ENCODE measurements at regions not wholly inside any gene's neighbourhood (a gene's known extent, or its start where the extent isn't known, plus 50 kb on each side); places are given as distances from the start of the nearest gene placed in this dataset.

GRCh38 chr7:52450816-52451215 is 584.6 kb upstream of the POM121L12 start:
- Histone ChIP-seq H3K27me3 (ENCODE audit: control insufficient read depth, insufficient read depth, low read length) (no peaks in the 10 kb centered on the region), H4K20me1 (ENCODE audit: insufficient read depth, low read length) (no peaks in the 10 kb centered on the region), H3K27ac (ENCODE audit: insufficient read depth, low read length) (no peak overlapping the region), H3K79me1 (ENCODE audit: low read depth in 1 of 2, low read length in 2 of 2) (no peaks in the 10 kb centered on the region), H3K4me2 (ENCODE audit: low read depth, low read length) (no peak overlapping the region), H3K4me3 (ENCODE audit: insufficient read depth, low read depth, low read length) (no peak overlapping the region), H3K9ac (ENCODE audit: low read depth, low read length) (no peak overlapping the region), H4K5ac (ENCODE audit: low read depth, low read length) (no peak overlapping the region), H3K18ac (ENCODE audit: low read depth, low read length) (no peak overlapping the region), H2AK9ac (replicated peaks; ENCODE audit: low read depth, low read length, poor library complexity) (no peak overlapping the region), H2BK120ac (ENCODE audit: low read depth, low read length) (no peak overlapping the region), H3K23ac (ENCODE audit: low read depth, low read length) (no peak overlapping the region), H4K91ac (ENCODE audit: insufficient read depth, low read depth, low read length) (no peak overlapping the region), H2BK5ac (ENCODE audit: low read depth, low read length, poor library complexity, severe bottlenecking) (no peak overlapping the region), H3K36me3 (ENCODE audit: control insufficient read depth, insufficient read depth, low read length) (no peaks in the 10 kb centered on the region), H3K4ac (ENCODE audit: low read depth, low read length) (no peak overlapping the region), H3K56ac (ENCODE audit: extremely low read depth, insufficient read depth, low read length) (no peak overlapping the region), H2AK5ac (ENCODE audit: low read depth, low read length) (no peak overlapping the region), H3K9me1 (ENCODE audit: insufficient read depth, low read length) (no peaks in the 10 kb centered on the region), H4K8ac (ENCODE audit: low read depth in 2 of 2, low read length in 2 of 2) (no peak overlapping the region), H2BK15ac (ENCODE audit: low read depth, low read length) (no peak overlapping the region), H3K4me1 (ENCODE audit: control insufficient read depth, insufficient read depth, low read length) (no peaks in the 10 kb centered on the region), H3K9me3 (ENCODE audit: control insufficient read depth, insufficient read depth, low read length) (peaks cover 5% of the 10 kb centered on the region), H3K14ac (replicated peaks; ENCODE audit: low read depth, low read length) (no peak overlapping the region), H2BK20ac (ENCODE audit: low read depth, low read length) (no peak overlapping the region), H2AFZ (replicated peaks; ENCODE audit: low read length, poor library complexity) (no peak overlapping the region)
- ATAC-seq (ENCODE audit: low read depth) (no peak), DNase-seq (no peak)
- no TSS peak for BruUV-seq (replicated peaks)
- ChIA-PET POLR2A (ENCODE audit: unreplicated experiment) (no interaction called here), CTCF (no interaction called here)
- in situ Hi-C loops (cut with MboI; ENCODE audit: low sequenced_read_pairs) (no loop called here), dilution Hi-C loops (cut with HindIII; ENCODE audit: low sequenced_read_pairs, unreplicated experiment) (no loop called here), intact Hi-C loops (cut with micrococcal nuclease) (no loop called here)
- TF ChIP-seq NFE2L2 (IDR thresholded peaks at IDR 0.05; ENCODE audit: low read depth, low read length) (no peak), SMC3 (IDR thresholded peaks at IDR 0.05; ENCODE audit: low read depth, low read length) (no peak), RCOR1 (IDR thresholded peaks at IDR 0.05; ENCODE audit: insufficient replicate concordance, low read length) (no peak), USF2 (IDR thresholded peaks at IDR 0.05; ENCODE audit: low read depth, low read length) (no peak), CHD1 (IDR thresholded peaks at IDR 0.05; ENCODE audit: low read depth, low read length) (no peak), RAD21 (IDR thresholded peaks at IDR 0.05; ENCODE audit: low read length) (no peak)
- WGBS, 2 experiments (ENCODE audit: extremely low coverage in 2 of 2, insufficient read length in 1 of 2): no CpG with 5 or more reads among the region's 3 CpGs
